DOHH2 (cell line): ENCODE measurements at regions not wholly inside any gene's neighbourhood (a gene's known extent, or its start where the extent isn't known, plus 50 kb on each side); places are given as distances from the start of the nearest gene placed in this dataset.

Experiments used
- CTCF ChIP-seq: fragments of 200-600 bp; sonication (generic); IDR thresholded peaks from one replicate; pipeline ENCODE4 v1.5.1; 2014; ENCODE audit warnings: antibody characterized with exemption, mild to moderate bottlenecking, low read depth, low read length; ENCODE audit not compliant: poor library complexity, severe bottlenecking
- EZH2phosphoT487 ChIP-seq: fragments of 200-600 bp; sonication (generic); IDR thresholded peaks from 2 replicates; pipeline ENCODE4 v1.6.1; 2017; ENCODE audit warnings: borderline replicate concordance, mild to moderate bottlenecking, antibody characterized with exemption, low read length, moderate library complexity, mixed read lengths

- TF ChIP-seq CTCF, result no peak
- no peak for TF ChIP-seq EZH2phosphoT487
Observed at GRCh38 chr4:30996841-30997240, 276.7 kb downstream of the PCDH7 start.
